T-helper 2 cell treated with Interferon-gamma antibody and Interleukin-4, amounts not matched to agents 100 ng/mL and 5 ng/mL, for 36 hours (primary cell): ENCODE measurements at regions not wholly inside any gene's neighbourhood (a gene's known extent, or its start where the extent isn't known, plus 50 kb on each side); places are given as distances from the start of the nearest gene placed in this dataset.
"Not testable (repeated sequence)": the region's sequence is repeated elsewhere in the genome, so short reads cannot be mapped to it uniquely, and the experiment has no call there.

Experiments
- intact Hi-C: fragments of 100-400 bp; cut with micrococcal nuclease; formaldehyde crosslinking; loops from one replicate; pipeline ENCODE4 v1.15.1; 2023

DNA sequence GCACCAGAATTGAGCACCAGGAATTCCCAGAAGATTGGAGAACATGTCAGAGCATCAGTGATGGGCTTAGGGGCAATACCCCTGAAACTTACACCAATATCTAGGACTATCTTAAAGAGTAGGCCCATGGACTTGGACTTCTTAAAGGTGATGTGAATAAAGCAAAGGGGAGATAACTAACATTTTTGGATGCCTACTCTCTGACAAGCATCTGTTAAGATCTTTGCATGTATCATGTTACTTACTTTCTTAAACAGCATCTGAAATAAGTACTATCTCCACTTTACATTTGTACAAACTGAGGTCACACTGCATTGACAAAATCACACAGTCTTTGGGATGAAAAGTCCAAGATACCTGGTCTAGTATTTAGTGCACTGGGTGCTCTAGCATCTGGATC is 258.6 kb upstream of the ARSJ start:
- intact Hi-C loops = no loop called here

- intact Hi-C loops = no loop called here
These were observed 270.1 kb upstream of the ARSJ start for GRCh38 chr4:114249561-114249960.

DNA sequence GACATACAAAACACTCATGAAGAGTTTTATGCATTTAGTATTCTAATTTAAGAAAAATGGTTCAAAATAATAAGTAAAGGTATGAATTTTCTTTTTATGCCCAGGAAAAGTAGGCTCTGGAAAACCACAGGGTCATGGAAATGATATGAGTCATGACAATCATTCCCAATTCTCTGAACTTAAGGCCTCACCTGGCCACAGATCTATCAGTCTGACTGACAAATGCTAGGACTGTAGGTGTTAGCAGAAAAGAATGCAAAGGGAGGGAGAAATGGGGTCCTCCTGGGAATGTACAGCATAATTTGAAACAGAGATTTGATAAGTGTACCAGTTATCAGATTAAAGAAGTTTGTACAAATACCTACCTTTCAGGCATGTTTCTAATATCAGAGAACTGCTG is 270.5 kb upstream of the ARSJ start:
- intact Hi-C loops = no loop called here

DNA sequence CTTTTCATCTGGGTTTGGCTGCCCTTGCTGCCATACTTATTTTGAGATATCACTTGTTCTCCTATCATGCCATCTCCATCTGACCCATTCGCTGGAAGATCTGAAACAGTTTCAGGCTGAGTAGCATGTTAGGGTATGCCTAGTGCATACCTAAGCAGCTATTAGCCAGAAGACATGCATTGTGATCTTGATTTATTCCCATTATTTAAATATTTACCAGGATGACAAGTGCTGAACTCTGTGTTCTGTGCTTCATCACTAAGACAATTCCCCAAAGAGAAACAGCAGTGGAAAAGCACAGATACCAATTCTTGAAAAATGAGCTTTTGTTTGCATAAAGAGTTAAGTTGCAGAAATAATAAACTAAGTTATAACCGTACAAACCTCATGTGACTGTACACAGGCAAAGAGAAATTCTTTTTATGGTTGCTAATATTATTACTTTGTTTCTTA is 271.0 kb upstream of the ARSJ start:
- intact Hi-C loops = no loop called here

DNA sequence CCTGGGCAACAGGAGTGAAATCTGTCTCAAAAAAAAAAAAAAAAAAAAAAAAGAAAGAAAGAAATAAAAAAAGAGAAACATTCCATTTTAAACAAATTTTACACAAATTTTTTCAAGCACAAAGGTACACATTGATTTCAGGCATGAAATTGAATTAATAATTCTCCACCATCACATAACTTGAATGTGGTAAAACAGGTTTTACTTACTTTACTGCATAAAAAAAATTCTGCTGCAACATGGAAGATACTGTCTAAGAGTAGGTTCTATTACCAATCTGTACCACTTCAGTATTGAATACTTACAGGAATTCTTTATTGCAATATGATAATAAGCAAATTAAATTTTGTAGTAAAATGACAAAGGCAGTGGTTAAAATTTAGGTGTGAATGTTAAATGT is 271.6 kb upstream of the ARSJ start:
- intact Hi-C loops = no loop called here

DNA sequence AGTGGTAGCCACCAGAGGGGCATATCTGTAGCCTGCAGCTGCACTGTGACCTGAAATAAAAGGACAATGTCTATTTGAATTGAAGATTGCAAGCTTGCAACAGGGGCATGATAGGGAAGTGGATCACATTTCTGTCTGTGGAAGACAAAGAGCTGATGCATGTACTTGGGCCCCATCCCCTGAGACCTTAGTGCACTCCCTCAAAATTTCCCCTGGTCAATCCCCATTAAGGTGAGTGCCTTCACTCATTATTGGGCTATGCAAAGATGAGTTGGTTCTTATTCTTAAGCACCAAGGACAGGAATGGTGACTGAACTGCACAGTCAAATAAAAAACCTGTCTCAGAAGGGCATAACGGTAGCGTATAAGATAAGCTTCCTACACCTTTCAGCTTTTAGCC is 273.1 kb upstream of the ARSJ start:
- intact Hi-C loops = no loop called here

GRCh38 chr4:114257501-114257900 is 278.1 kb upstream of the ARSJ start:
- intact Hi-C loops = no loop called here

DNA sequence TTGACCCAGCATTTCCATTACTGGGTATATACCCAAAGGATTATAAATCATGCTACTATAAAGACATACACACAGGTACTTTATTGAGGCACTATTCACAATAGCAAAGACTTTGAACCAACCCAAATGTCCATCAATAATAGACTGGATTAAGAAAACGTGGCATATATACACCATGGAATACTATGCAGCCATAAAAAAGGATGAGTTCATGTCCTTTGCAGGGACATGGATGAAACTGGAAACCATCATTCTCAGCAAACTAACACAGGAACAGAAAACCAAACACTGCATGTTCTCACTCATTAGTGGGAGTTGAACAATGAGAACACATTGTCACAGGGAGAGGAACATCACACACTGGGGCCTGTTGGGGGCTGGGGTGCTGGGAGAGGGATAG is 283.0 kb upstream of the ARSJ start:
- intact Hi-C loops = not testable (repeated sequence)

- intact Hi-C loops = no loop called here
These were observed 283.8 kb upstream of the ARSJ start for GRCh38 chr4:114263233-114263632.

GRCh38 chr4:114264452-114264851 is 285.0 kb upstream of the ARSJ start:
- intact Hi-C loops = loop anchor here (1.0 kb wide), 1 partner anchor 11 kb away; no protein-coding TSS in a partner anchor

GRCh38 chr4:114264877-114265291 is 285.4 kb upstream of the ARSJ start:
- intact Hi-C loops = loop anchor here (1.0 kb wide), 1 partner anchor 12 kb away; no protein-coding TSS in a partner anchor

DNA sequence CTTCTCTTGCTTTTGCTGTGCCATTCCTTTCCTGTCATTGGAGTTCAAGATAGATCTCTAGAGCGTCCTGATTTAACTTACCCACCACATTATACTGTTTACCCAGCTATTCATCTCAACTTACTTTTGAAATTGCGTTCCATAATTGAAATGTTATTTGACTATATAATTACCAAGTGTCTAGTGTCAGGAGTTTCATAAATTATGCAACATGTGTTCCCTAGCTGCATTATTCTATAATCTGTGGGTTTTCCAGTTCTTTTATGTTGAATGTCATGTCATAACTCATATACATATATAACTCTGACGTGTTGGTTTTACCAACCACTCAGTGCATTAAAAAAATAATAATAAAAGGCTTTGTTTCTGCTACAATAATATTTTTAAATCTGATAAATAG is 285.9 kb upstream of the ARSJ start:
- intact Hi-C loops = no loop called here

DNA sequence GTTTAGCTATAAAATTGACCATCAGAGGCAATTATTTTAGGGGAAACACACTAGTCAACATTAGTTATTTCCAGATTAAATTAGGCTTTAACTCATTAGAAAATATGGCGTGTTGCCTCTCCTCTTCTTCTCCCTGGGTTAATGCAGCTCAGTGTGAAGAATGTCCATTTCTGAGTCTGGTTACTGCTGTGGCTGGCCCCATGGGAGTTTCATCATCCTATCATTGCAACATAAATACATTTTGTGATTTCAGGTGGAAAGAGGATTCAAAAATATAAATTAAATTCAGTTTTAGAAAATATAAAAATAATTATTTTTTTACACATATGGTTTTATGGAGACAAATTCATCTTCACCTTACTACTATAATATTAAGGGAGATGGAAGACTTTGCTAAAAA is 288.5 kb upstream of the ARSJ start:
- intact Hi-C loops = no loop called here

DNA sequence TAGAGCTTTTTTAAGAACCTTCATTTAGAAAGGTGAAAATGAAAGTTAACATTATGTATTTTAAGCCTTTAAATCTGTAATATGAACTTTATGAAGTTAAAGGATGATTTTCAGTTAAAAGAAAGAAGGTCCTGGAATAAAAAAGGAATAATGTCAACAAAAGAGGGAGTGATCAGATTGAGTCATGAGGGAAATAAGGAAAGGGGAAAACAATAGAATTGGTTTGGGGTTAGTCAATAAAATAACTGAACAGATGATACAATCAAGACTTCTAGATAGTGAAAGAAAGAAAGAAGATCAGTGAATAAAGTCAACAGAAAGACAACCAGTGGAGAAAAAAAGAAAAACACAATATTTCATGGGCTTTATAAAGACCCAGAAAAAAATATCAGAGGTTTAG is 291.6 kb upstream of the ARSJ start:
- intact Hi-C loops = no loop called here

DNA sequence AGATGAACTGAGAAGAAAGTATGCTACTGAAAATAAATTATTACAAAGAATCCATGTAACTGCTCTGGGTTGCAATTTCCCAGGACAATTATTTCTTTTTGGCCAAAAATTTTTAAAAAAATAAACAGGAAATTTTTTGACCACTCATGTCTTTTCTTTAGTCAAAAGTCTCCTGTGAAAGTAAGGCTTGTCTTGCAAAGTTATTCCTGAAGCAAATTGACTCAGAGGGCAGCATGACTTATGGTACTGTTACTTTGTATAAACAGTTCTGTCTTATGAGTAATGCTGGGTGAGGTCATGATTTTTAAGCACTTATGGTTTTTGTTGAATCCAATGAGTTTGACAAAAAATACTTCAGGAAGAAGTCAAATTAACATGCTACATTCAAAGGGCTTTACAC is 292.8 kb upstream of the ARSJ start:
- intact Hi-C loops = no loop called here

DNA sequence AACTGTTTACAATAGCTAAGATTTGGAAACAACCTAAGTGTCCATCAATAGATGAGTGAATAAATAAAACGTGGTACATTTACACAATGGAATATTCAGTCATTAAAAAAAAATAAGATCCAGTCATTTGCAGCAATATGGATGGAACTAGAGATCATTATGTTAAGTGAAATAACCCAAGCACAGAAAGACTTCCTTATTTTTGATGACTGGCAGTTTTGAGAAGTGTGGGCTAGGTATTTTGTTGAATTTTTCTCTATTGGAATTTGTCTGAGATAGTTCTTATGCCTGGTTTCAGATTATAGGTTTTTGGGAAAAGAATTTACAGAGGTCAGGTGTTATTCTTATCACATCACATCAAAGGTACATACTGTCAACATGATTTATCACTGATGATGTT is 293.8 kb upstream of the ARSJ start:
- intact Hi-C loops = no loop called here

DNA sequence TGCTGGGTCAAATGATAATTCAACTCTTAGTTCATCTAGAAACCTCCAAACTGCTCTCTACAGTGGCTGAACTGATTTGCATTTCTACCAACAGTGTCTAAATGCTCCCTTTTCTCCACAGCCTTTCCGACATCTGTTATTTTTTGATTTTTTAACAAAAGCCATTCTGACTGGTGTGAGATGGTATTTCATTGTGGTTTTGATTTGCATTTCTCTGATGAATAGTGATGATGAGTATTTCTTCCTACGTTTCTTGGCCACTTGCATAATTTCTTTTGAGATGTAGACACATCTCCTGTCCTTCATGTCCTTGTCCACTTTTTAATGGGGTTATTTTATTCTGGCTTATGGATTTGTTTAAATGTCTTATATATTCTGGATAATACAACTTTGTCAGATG is 298.2 kb upstream of the ARSJ start:
- intact Hi-C loops = no loop called here

DNA sequence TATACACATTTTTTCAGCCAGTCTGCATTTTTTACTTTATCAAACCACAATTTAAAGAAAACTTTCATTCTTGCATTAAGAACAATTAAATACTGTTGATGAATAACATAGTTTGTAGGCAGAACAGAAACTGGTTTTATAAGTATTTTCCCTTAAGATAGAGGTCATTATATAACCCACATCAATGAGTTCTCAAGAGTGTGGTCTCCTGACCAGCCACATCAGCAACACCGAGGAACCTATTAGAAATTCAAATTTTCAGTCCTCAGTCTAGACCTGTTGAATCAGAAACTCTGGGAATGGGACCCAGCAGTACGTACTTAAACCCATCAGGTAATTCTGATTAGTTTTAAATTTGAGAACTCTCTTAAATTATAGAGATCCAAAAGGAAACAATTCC is 299.6 kb upstream of the ARSJ start:
- intact Hi-C loops = no loop called here

DNA sequence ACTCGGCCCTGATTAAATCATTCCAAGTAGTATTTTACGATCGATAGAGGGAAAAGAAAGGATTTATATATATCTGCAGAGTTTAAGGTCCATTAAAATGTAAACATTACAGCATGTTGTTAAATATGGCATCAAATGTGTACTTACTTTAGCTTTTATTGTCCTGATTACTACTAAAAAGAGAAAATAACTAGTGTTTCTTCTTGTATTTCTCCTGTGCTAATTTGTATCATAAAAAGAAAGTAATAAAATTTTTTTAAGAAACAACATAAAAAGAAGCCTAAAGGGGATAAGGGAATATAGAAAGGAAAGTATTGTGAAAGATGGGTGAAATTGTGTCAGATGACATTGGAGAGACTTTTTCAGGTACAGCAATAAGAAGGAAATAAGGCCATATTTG is 300.3 kb upstream of the ARSJ start:
- intact Hi-C loops = no loop called here

- intact Hi-C loops = no loop called here
These were observed 301.2 kb upstream of the ARSJ start for GRCh38 chr4:114280645-114281044.

DNA sequence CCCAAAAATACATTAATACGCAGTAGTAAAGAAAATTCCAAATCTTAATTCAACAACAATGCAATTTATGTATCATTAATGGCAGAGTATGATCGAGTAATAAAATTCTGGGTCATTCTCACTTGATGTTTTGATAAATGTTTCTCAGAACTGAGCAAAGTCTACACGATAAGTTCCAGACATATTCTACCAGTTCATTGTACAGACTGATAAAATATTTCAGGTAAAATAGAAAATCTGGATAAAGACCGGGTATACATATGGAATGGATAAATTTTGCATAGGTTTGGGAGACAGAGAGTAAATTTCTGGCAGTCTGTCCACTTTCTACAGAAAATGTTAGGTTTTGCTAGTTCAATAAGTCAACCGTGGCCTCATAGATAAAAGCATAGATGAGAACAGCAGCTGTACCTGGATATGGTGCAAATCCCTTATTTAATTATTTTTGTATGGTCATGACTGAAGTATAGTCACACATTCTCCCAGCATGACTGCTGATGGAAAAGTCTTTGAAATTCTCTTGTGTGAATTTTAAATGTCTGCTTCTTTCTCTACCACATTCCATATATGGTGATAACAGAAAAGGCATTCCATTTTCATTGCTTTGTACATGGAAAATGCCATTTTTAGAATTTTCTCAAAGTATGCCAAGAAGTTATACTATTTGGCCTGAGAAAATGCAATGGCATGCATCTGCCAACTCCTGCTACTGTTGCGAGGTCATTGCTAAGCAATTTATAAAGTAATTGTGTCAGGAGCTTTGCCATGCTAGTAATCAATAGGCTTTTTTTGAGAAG is 301.9 kb upstream of the ARSJ start:
- intact Hi-C loops = no loop called here

DNA sequence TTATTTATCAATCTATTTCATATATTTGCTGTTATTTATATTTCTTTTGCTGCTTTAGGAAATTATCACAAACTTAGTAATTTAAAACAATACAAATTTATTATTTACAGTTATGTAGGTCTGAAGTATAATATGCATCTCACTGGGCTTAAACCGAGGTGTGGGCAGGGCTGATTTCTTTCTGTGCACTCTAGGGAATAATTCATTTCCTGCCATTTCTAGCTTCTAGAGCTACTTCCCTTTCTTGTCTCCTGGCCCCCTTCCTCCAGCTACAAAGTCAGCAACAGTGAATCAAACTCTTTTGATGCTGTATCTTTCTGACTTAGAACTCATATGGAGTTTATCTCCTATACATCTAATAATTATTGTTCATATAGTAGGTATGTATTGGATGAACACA is 303.5 kb upstream of the ARSJ start:
- intact Hi-C loops = no loop called here

- intact Hi-C loops = no loop called here
These were observed 305.2 kb upstream of the ARSJ start for GRCh38 chr4:114284629-114285028.
